Right lobe of liver (tissue), 6 donors: ENCODE measurements at regions not wholly inside any gene's neighbourhood (a gene's known extent, or its start where the extent isn't known, plus 50 kb on each side); places are given as distances from the start of the nearest gene placed in this dataset.

Experiments used
- ATAC-seq, 4 donors: fragments of 200-7000 bp; cut with Tn5 transposase; one replicate each; pipeline ENCODE4 v1.9.1; 2020; ENCODE audit warnings: mild to moderate bottlenecking in 4 of 4, moderate library complexity in 4 of 4
- DNase-seq, 3 donors: peaks; one replicate each; pipeline ENCODE4 v3.0.0-alpha.2; 2020
- H3K27ac ChIP-seq, 3 donors: fragments of 200-600 bp; one replicate each; pipeline ENCODE4 v1.8.0; 2022
- H3K27me3 ChIP-seq, 2 donors: fragments of 200-600 bp; one replicate each; pipeline ENCODE4 v1.8.0; 2022
- H3K36me3 ChIP-seq, 4 donors: fragments of 200-600 bp; sonication (generic) in 1 of 4; one replicate each; pipeline versions ENCODE4 v1.5.1 to v1.8.0; 2017 to 2022; ENCODE audit warnings: control low read depth in 1 of 4
- H3K4me1 ChIP-seq, 4 donors: fragments of 200-600 bp; sonication (generic) in 1 of 4; one replicate each; pipeline versions ENCODE4 v1.5.1 to v1.8.0; 2017 to 2022; ENCODE audit warnings: control low read depth in 1 of 4
- H3K4me3 ChIP-seq, 3 donors: fragments of 200-600 bp; one replicate each; pipeline ENCODE4 v1.8.0; 2022
- H3K9me3 ChIP-seq, 4 donors: fragments of 200-600 bp; sonication (generic) in 1 of 4; one replicate each; pipeline versions ENCODE4 v1.5.1 to v1.8.0; 2017 to 2022; ENCODE audit warnings: control low read depth in 1 of 4
- POLR2A ChIP-seq: fragments of 450-650 bp; IDR thresholded peaks from one replicate; pipeline ENCODE4 v1.6.1; 2017; ENCODE audit warnings: antibody characterized with exemption, mild to moderate bottlenecking
- WGBS: methylation state at CpG from one replicate; pipeline ENCODE4 v1.1.6; 2018; ENCODE audit warnings: low coverage, low lambda C conversion rate; ENCODE audit not compliant: insufficient coverage; ENCODE audit errors: missing lambda C conversion rate; 5-methylcytosine and 5-hydroxymethylcytosine counted together
- intact Hi-C, 2 donors: fragments of 100-400 bp; cut with DNase I; formaldehyde crosslinking; loops; one replicate each; pipeline versions ENCODE4 v1.11.2 to v1.14.1; 2022
- TF ChIP-seq, protein P1 (sequence below), 4 donors: fragments of 200-600 bp in 3 of 4; fragments of 450-650 bp in 1 of 4; IDR thresholded peaks; one replicate each; pipeline versions ENCODE4 v1.5.1 to v1.8.0; 2016 to 2022; ENCODE audit warnings: antibody characterized with exemption in 4 of 4, mild to moderate bottlenecking in 2 of 4
- donor health status: DM: no; HTN: yes; CAD: no.
- donor health status: DM: no; HTN: no; CAD: no.
- donor health status: DM: no; HTN: no; CAD: no.
- donor health status: DM: no; HTN: yes; CAD: no.
- donor health status: DM: no; HTN: yes; CAD: no.

DNA sequence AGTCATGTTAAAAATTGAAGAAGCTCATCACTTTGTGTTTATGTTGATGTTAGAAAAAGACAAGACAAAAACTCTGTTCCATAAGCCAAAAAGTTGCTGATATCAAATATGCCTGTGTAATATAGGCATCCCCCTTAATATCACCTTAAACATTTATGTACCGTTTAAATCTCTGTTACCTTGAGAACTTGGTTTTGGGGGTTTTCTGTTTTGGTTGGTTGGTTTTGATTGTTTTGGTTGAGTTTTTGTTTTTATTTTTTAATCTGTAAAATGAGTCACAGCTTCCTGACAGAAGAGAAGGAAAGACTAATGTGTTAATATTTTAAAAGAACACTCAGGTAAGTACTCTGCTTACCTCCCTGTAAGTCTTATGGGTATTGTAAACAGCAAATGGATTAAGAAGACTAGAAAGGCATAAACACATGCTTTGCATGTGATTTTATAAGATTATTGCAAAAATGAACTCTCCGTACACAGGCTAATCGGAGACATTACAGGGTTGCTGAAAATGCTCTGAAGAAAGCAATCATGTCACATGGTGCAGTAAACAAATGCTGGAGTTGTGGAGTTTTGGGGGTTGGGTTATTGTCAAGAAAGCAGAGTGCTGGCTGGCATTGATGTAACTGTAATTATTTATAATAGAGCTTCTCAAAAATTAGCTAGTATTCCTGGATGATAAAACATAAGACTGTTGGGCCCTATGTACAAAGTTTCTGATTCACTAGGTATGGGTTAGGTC, 69.5 kb upstream of the MBNL1 start:
- DNase-seq (no peak), ATAC-seq (peak in 2 of 4 donors; percentile 16 to 25)
- peak overlapping the region in 2 of 3 donors; percentile 9 to 25 for H3K27ac ChIP-seq

DNA sequence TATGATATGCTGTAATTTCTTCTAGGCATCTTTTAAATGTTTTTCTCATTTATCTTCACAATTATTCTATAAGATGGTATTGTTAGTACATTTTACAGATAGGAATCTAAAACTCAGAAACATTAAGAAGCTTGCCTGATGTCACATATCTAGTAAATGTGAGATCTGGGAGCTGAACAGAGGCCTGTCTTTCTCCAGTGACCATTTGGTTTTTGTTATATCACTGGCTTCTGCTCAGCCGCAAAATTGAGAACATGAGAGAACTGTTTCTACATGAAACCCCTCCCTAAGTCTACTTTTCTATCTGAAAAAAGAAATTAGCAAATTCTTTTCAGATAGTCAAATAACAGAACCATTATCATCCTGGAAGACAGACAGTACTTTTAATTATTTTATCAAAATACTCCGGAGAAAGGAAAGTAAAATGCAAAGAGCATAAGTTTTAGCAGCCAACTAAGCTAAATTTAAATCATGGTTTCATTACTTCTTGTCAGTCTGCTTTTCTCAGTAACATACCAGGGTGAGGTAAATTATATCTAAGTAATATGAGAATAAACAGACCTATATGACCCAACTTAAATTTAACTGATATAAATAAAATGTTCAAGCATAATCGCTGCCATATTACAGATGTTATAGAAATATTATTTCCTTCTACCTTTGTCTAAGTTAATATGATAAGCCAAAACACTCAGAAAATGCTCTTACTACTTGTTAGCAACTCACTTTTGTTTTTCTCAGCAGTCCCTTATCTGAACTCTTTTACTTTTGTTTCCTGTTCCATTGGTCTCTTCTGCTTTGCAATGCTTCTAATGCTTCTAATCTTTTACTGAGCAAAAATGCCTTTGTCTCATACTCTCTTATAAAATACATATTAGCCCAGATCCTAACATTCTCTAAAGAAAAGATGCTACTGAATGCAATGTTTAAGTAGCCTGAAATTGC, 68.0 kb upstream of the MBNL1 start:
- H3K4me3 ChIP-seq: no peak overlapping the region
- ATAC-seq (no peak), DNase-seq (no peak)
- H3K36me3 ChIP-seq: no peaks in the 10 kb centered on the region
- no peaks in the 10 kb centered on the region for H3K9me3 ChIP-seq
- peak overlapping the region; percentile 3 to 25 (median 9) for H3K27ac ChIP-seq
- H3K27me3 ChIP-seq: no peaks in the 10 kb centered on the region
- WGBS: 35% methylated on average over 3 of the region's 3 CpGs
- intact Hi-C loops: no loop called here
- H3K4me1 ChIP-seq: peaks cover 0 to 8% (median 0%) of the 10 kb centered on the region in 4 donors
- TF ChIP-seq, protein P1, sequence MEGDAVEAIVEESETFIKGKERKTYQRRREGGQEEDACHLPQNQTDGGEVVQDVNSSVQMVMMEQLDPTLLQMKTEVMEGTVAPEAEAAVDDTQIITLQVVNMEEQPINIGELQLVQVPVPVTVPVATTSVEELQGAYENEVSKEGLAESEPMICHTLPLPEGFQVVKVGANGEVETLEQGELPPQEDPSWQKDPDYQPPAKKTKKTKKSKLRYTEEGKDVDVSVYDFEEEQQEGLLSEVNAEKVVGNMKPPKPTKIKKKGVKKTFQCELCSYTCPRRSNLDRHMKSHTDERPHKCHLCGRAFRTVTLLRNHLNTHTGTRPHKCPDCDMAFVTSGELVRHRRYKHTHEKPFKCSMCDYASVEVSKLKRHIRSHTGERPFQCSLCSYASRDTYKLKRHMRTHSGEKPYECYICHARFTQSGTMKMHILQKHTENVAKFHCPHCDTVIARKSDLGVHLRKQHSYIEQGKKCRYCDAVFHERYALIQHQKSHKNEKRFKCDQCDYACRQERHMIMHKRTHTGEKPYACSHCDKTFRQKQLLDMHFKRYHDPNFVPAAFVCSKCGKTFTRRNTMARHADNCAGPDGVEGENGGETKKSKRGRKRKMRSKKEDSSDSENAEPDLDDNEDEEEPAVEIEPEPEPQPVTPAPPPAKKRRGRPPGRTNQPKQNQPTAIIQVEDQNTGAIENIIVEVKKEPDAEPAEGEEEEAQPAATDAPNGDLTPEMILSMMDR (IDR thresholded peaks at IDR 0.05): no peak

More for the DNA sequence above, 69.5 kb upstream of the MBNL1 start:
- Histone ChIP-seq H3K9me3 (no peaks in the 10 kb centered on the region), H3K36me3 (no peaks in the 10 kb centered on the region), H3K4me1 (peaks cover 0 to 8% (median 0%) of the 10 kb centered on the region in 4 donors), H3K27me3 (no peaks in the 10 kb centered on the region), H3K4me3 (no peak overlapping the region)
- no peak for TF ChIP-seq POLR2A
- TF ChIP-seq, protein P1 (IDR thresholded peaks at IDR 0.05): no peak
- intact Hi-C loops: no loop called here
- WGBS: 68% methylated on average over 3 of the region's 3 CpGs

DNA sequence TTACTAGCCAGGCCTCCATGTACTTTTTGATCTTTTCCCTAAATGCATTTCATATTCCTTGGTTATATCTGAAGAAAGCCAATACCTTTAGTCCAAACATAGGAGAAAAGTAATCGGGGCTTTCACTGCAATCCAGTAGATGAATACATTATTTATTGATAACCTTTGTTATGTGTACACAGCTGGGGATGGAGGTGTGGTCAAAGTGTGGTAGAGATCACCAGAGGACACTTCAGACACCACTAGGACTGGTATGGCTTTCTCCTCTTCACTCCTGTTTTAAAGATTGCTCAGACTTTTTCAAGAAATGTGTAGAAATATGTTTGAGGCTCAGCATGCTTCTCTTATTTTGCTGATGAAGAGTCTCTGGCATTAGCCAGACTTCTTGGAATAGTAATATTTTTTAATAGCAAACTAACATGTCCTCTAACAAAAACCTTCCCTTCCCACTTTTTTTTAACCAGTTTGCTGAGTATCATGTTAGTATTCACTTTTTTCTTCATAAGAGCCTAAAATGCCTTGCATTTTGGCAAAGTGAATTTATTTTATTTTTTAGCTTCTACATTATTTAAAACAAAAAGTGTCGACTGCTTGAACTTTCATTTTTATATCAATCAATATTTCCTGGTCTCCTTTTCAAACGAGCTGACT, 65.6 kb upstream of the MBNL1 start:
- H3K4me3 ChIP-seq: peak overlapping the region; percentile 18 to 49 (median 30)
- intact Hi-C loops: no loop called here
- ATAC-seq: peak; percentile 80 to 93 (median 90)
- peak in 1 of 3 donors; percentile 57 for DNase-seq
- no peaks in the 10 kb centered on the region for H3K9me3 ChIP-seq
- no peaks in the 10 kb centered on the region for H3K36me3 ChIP-seq
- H3K27ac ChIP-seq: peak overlapping the region; percentile 28 to 67 (median 55)
- H3K27me3 ChIP-seq: no peaks in the 10 kb centered on the region
- peaks cover 0 to 8% (median 0%) of the 10 kb centered on the region in 4 donors for H3K4me1 ChIP-seq
- WGBS: 1% methylated on average over 3 of the region's 3 CpGs
- TF ChIP-seq POLR2A: no peak
- TF ChIP-seq, protein P1 (IDR thresholded peaks at IDR 0.05): no peak

DNA sequence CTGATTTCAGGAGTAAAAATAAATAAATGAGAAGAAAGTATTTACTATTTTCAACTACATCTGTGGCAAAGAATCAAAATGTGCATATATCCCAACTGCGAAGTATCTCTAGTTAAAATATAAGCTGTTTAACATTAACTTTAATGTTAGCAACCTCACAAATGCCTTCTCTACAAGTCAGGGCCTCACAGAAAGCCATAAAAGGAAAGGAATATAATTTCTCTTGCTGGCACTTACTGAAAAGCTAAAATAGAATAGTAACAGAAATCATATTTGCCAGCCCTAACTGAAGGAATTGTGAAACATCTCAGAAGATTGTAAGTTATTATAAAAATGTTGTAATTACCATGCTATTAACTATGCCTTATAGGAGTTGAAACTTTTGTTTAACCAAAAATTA, 65.1 kb upstream of the MBNL1 start:
- intact Hi-C loops: no loop called here
- Histone ChIP-seq H3K36me3 (no peaks in the 10 kb centered on the region), H3K27me3 (no peaks in the 10 kb centered on the region), H3K27ac (peak overlapping the region; percentile 28 to 67 (median 55)), H3K4me1 (peaks cover 0 to 8% (median 0%) of the 10 kb centered on the region in 4 donors), H3K4me3 (peak overlapping the region; percentile 18 to 49 (median 30)), H3K9me3 (no peaks in the 10 kb centered on the region)
- WGBS: 12% methylated on average over 1 of the region's 1 CpG
- ATAC-seq: peak in 2 of 4 donors; percentile 13 to 29
- DNase-seq: no peak
- no peak for TF ChIP-seq POLR2A
- TF ChIP-seq, protein P1 (IDR thresholded peaks at IDR 0.05): no peak
